COLO668 (cell line): ENCODE measurements at regions not wholly inside any gene's neighbourhood (a gene's known extent, or its start where the extent isn't known, plus 50 kb on each side); places are given as distances from the start of the nearest gene placed in this dataset.
A peak's percentile ranks its signal among the peaks of the same experiment; 100 is the strongest.
"Not testable (repeated sequence)": the region's sequence is repeated elsewhere in the genome, so short reads cannot be mapped to it uniquely, and the experiment has no call there.

ENCODE experiments used
- DNase-seq: peaks from one replicate; lab custom pipeline; 2025; ENCODE audit not compliant: unreplicated experiment; lab: John Stamatoyannopoulos, UW

DNA sequence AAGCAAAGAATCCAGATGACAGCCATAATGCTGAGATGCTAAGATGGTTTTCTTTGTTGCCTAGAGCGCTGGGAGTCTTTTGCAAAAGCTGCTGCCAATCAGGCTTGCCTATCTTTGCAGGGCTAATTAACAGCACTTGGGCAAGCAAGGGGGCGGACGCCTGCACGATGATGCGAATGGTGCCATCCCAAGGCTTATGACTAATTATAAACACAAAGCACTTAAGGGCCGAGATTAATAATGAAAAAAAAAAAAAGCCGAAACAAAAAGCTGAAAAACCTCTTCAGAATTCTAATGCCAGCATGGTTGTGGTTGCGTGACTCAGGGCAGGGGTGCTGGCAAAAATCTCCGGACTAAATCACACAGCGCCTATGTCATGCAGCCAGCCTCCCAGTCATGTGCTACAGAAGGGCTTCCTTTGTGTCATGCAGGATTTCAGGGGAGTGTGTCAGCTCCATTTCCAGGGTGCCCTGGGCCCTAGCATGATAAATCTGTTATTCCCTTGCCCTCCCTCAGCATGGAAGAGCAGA lies 185.0 kb upstream of the ANKRD28 start:
- DNase-seq, result no peak

DNA sequence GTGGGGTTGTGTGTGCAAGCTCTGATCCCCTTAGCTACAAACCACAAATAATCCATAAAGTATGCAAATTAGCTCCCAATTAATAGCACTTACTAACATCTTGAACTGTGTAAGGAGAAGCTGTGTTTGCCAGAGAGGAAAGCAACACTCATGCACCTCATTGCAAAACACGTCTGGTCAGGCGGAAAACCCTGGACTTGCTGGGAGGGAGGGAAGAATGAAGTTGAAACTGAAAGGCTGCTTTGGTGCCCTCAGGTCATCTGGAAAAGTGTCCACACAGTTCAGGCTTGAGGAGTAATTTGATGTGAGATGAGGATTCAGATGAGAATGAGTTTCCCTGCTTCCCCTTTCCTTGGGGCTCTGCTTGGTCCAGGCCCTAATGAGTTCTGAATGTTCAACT lies 185.5 kb upstream of the ANKRD28 start:
- no peak for DNase-seq

DNA sequence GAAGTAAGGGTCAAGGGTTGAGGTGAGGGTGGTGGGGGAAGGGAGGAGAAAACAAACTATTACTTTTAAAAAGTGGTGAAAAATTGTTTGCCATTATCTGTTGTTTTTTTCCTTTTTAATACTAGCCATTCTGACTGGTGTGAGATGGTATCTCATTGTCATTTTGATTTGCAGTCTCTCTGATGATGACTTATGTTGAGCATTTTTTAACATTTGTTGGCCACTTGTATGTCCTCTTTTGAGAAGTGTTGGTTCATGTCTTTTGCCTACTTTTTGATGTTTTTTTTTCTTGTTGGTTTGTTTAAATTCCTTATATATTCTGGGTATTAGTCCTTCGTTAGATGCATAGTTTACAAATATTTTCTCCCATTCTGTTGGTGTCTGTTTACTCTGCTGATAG lies 185.9 kb upstream of the ANKRD28 start:
- no peak for DNase-seq

DNA sequence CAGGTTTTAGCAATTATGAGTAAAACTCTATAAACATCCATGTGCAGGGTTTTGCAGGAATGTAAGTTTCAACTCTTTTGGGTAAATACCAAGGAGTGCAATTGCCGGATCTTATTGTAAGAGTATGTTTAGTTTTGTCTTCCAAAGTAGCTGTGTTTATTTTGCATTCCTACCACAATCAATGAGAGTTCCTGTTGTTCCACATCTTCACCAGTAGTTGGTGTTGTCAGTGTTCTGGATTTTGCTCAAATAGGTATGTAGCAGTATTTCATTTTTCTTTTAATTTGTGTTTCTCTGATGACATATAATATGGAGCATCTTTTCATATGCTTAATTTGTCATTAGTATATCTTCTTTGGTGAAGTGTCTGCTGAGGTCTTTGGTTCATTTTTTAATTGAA lies 185.1 kb upstream of the GALNT15 start:
- DNase-seq, result no peak

DNA sequence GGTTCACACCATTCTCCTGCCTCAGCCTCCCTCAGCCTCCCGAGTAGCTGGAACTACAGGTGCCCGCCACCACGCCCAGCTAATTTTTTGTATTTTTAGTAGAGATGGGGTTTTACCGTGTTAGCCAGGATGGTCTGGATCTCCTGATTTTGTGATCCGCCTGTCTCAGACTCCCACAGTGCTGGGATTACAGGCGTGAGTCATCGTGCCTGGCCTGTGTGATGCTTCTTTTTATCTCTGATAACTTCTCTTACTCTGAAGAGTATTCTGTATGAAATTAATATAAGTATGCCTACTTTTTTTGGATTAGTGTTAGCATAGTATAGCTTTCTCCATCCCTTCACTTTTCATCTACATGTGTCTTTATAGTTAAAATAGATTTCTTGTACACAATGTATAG lies 180.8 kb upstream of the GALNT15 start:
- DNase-seq, result not testable (repeated sequence)

DNA sequence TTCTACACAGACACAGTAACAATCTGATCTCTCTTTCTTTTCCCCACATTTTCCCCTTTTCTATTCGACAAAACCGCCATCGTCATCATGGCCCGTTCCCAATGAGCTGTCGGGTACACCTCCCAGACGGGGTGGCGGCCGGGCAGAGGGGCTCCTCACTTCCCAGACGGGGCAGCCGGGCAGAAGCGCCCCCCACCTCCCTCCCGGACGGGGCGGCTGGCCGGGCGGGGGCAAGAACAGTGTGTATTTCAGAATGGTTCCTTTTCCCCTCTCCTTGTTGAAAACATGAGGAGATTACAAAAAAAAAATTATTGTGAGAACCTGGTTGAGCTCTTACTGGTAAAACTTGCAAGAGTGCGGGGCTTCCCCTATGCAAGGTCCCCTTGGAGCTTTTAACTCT lies 178.0 kb upstream of the GALNT15 start:
- not testable (repeated sequence) for DNase-seq

DNA sequence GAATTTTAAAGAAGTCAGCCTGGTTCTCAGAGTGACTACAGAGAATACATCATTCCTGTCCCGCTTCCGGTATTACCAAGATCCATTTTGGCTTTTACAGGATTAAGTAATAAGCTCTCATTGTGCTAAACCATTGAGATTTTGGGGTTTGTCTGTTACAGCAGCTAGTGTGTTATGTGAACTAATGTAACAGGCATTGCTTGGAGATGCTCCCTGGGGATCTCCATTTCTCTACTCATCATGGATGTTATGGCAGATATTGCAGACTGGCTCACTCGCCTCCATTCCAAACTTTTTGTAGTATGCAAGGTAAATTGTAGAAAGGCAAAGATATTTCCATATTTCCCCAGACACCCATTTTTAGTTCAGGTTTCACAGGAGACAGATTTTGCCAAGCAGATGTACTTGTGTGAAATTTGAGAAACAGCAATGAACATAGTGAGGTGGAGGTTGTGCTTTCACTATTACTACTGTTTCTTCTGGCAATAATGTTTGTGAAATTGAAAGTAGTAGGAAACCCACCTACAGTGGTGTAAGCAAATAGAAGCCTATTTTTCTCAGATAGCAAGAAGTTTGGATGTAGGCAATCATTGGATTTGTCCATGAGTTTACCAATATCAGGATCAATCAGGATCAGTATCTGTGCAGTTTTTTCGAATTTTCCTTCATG lies 177.1 kb upstream of the GALNT15 start:
- no peak for DNase-seq

DNA sequence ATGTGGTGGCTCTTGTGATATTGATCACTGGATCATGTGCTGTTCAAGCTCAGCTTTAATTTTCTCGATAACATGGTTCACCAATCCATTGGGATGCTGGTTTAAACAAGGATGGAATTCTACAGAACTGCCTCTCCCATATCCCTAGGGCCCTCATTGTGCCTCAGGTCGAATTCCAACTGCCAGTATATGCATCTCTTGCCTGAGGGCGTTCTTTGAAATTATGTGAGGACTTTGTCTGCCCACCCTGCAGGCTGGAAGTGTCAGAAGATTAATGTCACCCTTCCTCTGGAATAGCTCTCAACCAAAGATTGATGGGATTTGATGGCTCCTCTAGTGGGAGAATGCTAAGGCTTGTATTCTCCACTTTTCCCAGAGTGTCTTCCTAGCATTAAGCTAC lies 175.6 kb upstream of the GALNT15 start:
- DNase-seq, result no peak

DNA sequence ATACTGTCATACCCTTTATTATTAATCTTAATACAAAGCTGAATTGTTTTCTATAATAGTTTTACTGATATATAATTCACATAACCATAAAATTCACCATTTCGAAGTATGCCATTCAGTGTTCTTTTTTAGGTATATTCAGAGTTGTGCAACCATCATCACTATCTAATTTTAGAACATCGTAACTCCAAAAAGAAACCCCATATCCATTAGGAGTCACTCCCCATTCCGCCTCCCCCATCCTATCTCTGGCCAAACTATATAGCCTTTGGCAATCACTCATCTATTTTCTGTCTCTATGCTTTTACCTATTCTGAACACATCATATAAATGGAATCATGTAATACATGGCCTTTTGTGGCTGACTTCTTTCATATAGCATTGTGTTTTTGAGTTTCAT lies 169.7 kb upstream of the GALNT15 start:
- no peak for DNase-seq

DNA sequence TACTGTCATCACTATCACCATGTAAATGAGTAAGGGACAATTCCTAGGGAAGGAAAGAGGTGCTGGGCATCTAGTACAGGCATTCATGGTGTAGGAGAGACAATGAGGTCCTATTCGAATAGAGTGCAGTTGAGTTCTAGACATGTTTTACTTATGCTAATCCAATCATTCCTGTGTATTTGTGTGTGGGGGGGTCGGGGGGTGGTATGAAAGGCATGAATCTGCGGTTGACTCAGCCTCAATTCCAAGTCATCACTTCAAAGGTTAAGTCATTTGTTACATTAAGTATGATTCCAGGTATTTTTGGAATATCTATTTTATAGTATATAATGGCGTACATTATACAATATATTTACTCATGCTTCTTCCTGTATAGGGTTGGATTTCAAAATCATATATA lies 163.1 kb upstream of the GALNT15 start:
- no peak for DNase-seq

DNA sequence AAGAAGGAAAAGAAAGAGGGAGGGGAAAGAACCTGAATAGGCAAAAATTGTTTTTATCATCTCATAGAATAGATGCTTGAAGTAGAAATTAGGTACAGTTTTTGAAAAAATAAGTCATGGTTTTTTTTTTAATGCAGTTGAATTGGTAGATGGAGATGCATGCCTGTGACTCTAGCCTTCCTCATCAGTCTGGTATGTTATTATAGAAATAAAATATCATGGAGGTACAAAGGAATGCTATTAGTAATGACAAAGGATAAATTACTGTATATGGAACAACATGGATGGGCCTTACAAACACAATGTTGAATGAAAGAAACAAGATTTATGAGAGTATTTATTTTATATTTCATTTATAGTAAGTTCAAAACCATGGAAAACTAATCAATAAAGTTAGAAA lies 162.4 kb upstream of the GALNT15 start:
- no peak for DNase-seq

DNA sequence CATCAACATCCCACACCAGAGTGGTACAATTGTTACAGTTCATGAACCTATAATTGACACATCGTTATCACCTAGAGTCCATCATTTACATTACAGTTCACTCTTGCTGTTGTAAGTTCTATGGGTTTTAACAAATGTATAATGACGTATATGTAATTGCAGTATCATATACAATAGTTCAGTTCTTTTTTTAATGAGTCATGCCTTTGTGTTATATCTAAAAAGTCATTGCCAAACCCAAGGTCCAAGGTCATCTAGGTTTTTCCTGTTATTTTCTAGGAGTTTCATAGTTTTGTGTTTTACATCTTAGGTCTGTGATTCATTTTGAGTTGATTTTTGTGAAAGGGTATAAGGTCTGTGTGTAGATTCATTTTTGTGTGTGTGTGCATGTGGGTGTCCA lies 160.9 kb upstream of the GALNT15 start:
- DNase-seq, result no peak

DNA sequence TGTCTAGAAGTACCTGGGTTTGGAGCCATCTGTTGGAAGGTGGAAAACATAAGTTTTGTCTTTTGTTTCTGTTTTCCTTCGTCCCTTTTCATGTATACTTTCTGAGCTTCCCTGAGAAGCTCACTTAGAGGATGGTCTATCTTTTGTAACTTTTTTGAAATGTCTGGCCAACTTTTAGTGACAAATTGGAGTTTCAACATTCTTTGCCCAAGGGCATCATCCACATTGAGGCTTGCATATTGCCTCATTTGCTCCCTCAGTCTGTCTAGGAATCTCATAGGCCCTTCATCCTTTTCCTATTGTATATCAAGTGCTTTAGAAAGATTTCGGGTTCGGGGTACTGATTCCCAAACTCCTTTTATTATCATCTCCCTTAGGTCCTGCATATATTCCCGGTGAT lies 152.7 kb upstream of the GALNT15 start:
- DNase-seq, result not testable (repeated sequence)

DNA sequence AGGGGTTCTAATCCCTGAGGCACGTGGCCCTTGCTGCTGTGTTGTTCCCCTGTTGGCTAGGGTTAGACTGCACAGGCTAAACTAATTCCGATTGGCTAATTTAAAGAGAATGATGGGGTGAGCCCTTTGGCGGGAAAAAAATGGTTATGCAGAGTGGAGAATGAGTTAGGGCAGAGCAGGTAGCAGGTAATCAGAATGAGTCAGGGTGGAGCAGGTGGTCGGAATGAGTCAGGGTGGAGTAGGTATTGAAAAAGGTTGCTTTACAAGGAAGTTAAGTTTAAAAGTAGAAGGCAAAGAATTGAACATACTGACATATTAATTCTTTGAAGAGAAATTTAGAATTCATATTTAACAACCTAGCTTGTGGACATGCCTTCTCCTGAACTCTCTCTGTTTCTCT lies 150.6 kb upstream of the GALNT15 start:
- DNase-seq, result not testable (repeated sequence)

DNA sequence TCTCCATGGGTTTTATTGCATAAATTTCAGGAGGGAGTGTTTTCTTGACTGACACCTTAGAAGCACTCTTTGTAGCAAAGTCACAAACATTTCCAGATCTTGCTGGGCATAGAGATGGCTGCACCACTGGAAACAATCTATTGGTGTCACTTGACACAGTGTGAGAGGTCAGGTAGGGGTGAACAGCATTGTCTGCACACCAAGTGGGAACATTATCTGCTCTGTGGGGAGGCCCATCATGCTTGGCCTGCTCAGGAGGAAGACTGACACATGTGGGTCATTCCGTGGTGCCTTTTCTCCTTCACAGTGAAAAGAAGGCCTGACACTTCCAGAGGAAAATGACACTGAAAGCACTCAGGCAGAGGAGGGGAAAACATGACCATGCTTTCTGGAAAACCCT lies 149.9 kb upstream of the GALNT15 start:
- DNase-seq, result no peak

DNA sequence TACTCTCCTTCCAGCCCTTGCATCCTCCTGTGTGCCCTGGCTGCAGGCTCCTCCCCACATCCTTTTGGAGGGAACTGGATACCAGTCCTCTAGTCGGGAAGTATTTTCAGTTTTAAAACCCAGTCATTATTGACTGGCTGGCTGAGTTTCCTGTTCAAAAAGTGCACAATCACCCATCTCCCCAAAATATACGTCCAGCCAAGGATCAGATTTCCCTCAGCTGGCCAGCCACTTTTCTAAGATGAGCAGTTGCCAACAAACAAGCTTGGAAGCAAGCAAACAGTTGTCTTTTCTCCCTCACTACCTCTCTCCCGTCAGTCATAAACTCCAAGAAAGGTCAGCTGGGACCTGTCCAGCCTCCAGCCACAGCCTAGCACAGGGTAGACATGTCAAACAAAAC lies 147.7 kb upstream of the GALNT15 start:
- DNase-seq, result no peak

DNA sequence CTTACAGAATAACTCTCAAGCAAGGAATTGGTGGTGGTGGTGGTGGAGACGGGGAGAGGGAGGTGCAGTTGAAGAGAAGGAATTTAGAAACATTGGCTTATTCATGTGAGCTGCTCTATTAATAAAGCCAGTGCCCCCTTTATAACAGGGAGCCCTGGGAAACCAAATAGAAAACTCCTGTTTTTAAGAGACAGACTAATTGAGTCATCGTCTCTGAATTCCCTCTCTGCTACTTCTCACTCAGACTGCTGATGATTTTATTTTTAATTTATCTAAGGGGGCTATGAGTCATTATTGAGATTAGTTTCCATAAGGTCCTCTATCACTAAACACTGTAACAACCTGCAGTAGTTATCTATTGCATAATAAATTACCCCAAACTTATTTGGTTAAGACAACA lies 145.9 kb upstream of the GALNT15 start:
- DNase-seq, result no peak

DNA sequence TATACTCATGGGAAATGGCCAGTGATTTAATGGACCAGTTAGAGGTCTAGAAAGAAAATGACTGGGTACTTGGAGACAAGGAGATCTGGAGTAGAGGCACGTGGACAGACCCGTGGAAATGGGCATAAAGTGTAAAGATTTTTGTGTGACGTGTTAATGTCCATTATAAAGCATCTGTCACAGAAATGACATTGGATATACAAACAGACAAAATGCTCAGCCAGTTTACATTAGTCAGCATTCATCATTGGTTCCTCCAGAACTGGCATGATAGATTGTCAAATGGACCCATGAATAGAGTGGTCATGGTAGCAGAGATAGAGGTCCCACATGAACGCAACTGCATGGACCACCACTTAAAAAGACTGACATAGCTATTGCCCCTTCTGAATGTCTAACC lies 144.1 kb upstream of the GALNT15 start:
- DNase-seq, result no peak

DNA sequence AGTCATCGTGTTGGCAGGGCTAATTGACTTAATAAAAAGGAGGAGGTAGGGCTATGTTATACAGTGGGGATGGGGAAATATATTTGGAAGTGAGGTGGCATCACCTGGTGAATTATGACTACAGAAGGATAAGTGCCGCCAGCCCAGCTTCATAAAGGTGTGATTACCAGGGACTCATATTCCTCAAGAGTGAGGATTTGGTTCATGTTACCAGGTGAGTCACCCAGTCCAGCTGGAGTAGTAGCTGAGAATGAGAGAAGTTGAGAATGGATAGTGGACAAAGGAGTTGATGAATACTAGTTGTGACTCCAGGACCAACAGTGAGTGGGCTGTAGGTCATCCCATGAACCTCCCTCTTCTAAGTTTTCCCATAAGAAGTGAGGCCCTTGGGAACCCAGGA lies 143.0 kb upstream of the GALNT15 start:
- peak; percentile 2 for DNase-seq

DNA sequence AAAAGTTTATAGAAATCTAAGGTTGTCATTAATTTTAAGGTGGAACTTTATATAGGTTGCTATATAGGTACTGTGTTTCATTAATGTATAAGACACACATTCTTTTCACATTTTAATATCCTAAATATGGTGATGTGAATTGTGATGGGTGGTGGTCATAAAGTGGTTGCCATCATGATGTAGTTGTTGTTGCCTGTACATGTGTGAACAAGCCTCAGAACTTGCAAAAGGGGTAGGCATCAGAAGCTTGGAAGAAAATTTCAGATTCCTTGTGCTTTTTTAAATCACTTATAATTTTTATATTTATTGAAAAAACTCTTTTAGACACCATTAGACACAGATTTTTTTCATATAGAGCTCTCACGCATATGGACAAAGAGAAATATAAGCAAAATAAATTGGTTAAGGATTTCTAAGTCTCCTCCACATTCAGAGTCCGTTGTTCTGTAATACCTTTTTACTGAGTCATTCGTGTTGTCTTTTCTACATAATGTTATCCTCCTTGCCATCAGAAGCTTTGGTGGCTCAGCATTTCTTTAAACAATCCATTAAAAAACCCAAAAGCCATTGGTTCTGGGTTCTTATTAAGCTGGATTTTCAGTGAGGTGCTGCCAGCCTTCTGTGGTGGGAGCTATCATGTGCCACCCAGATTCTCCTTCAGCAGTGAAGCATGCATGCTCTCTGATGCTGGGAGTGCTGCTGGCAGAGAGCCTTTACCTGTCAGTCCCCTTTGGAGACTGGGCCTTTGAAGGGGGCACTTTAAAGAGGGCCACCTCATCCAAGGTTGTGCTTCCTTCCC lies 140.4 kb upstream of the GALNT15 start:
- no peak for DNase-seq

DNA sequence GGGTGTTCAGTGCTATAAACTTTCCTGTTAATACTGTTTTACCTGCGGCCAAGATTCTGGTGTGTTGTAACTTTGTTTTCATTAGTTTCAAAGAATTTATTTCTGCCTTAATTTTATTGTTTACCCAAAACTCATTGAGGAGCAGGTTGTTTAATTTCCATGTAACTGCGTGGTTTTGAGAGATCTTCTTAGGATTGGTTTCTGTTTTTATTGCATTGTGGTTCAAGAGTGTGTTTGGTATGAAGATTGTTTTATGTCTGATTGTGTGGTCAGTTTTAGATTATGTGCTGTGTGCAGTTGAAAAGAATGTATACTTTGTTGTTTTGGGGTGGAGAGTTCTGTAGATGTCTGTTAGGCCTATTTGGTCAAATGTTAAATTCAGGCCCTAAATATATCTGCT lies 133.5 kb upstream of the GALNT15 start:
- DNase-seq, result no peak
